ENCODE measurements at regions not wholly inside any gene's neighbourhood (a gene's known extent, or its start where the extent isn't known, plus 50 kb on each side); places are given as distances from the start of the nearest gene placed in this dataset.

GRCh38 chr2:22952656-22953225 lies 432.2 kb upstream of the KLHL29 start:
- no peak for DNase-seq
- H3K4me1 ChIP-seq, result no peaks in the 10 kb centered on the region
- H3K4me3 ChIP-seq, result no peak overlapping the region
- ATAC-seq, result no peak
- no peaks in the 10 kb centered on the region for H3K36me3 ChIP-seq
- TF ChIP-seq POLR2A (IDR thresholded peaks at IDR 0.05), result no peak
- TF ChIP-seq, protein P1, sequence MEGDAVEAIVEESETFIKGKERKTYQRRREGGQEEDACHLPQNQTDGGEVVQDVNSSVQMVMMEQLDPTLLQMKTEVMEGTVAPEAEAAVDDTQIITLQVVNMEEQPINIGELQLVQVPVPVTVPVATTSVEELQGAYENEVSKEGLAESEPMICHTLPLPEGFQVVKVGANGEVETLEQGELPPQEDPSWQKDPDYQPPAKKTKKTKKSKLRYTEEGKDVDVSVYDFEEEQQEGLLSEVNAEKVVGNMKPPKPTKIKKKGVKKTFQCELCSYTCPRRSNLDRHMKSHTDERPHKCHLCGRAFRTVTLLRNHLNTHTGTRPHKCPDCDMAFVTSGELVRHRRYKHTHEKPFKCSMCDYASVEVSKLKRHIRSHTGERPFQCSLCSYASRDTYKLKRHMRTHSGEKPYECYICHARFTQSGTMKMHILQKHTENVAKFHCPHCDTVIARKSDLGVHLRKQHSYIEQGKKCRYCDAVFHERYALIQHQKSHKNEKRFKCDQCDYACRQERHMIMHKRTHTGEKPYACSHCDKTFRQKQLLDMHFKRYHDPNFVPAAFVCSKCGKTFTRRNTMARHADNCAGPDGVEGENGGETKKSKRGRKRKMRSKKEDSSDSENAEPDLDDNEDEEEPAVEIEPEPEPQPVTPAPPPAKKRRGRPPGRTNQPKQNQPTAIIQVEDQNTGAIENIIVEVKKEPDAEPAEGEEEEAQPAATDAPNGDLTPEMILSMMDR (IDR thresholded peaks at IDR 0.05), result no peak
- H3K27me3 ChIP-seq, result peaks cover 0 to 3% (median 0%) of the 10 kb centered on the region in 9 donors
- no peak overlapping the region for H3K27ac ChIP-seq
- intact Hi-C loops (cut with DNase I), result no loop called here
- no peaks in the 10 kb centered on the region for H3K9me3 ChIP-seq
- WGBS, 4 donors, result 76 to 80% (median 78%) methylated on average over 6 of the region's 6 CpGs

DNA sequence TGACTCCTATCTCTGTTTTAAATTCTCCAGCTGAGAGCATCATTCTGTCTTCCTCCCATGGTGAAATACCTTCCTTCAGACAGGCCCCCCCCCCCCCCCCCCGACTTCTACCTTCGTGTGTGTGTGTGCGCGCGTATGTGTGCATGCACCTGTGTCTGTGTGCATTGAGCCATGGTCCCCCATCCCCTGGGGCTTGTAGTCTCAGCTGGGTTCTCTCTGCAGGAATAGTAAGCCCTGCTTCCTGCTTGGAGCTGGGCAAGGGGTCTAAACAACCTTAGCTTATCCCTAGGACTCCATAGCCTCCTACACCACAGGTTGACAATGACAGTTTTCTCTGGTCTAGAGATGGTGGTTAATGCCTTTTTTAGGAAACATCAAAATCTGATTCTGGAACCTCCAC lies 427.5 kb upstream of the KLHL29 start:
- no peak overlapping the region for H3K27ac ChIP-seq
- TF ChIP-seq, protein P1 (IDR thresholded peaks at IDR 0.05), result no peak
- TF ChIP-seq POLR2A (IDR thresholded peaks at IDR 0.05), result no peak
- DNase-seq (no peak), ATAC-seq (no peak)
- intact Hi-C loops (cut with DNase I), result no loop called here
- no peak overlapping the region for H3K4me3 ChIP-seq
- H3K4me1 ChIP-seq, result no peaks in the 10 kb centered on the region
- peaks cover 0 to 3% (median 0%) of the 10 kb centered on the region in 9 donors for H3K27me3 ChIP-seq
- 89 to 94% (median 92%) methylated on average over 5 of the region's 5 CpGs for WGBS, 4 donors
- H3K9me3 ChIP-seq, result no peaks in the 10 kb centered on the region
- no peaks in the 10 kb centered on the region for H3K36me3 ChIP-seq

DNA sequence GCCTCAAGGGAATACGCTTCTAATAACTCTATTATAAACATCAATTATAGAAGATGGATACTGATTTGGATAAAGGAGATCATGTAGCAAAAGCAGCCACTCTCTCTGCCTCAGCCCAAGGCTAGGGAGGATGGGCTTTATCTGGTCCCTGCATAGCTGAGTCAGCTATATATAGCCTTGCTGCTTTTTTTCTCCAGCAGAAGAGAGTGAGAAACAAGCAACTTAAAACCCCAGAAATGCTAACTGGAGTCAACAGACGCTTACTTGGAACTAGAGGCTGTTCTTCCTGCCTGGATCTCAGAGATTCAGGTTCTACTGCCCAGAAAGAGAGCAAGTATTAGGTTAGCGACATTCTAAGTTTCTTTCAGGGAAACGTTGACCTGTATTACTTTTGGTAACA lies 426.7 kb upstream of the KLHL29 start:
- no peak overlapping the region for H3K4me3 ChIP-seq
- no peaks in the 10 kb centered on the region for H3K4me1 ChIP-seq
- no peak overlapping the region for H3K27ac ChIP-seq
- H3K27me3 ChIP-seq, result peaks cover 0 to 3% (median 0%) of the 10 kb centered on the region in 9 donors
- H3K36me3 ChIP-seq, result no peaks in the 10 kb centered on the region
- ATAC-seq, result no peak
- TF ChIP-seq POLR2A (IDR thresholded peaks at IDR 0.05), result no peak
- TF ChIP-seq, protein P1 (IDR thresholded peaks at IDR 0.05), result no peak
- WGBS, 4 donors, result 67 to 73% (median 69%) methylated on average over 4 of the region's 4 CpGs
- no peak for DNase-seq
- no peaks in the 10 kb centered on the region for H3K9me3 ChIP-seq
- intact Hi-C loops (cut with DNase I), result no loop called here

GRCh38 chr2:22967756-22968155 lies 417.2 kb upstream of the KLHL29 start:
- Histone ChIP-seq H3K36me3 (no peaks in the 10 kb centered on the region), H3K4me1 (no peaks in the 10 kb centered on the region), H3K27ac (no peak overlapping the region), H3K27me3 (no peaks in the 10 kb centered on the region), H3K4me3 (no peak overlapping the region), H3K9me3 (peaks cover 0 to 10% (median 0%) of the 10 kb centered on the region in 12 donors)
- 75 to 82% (median 78%) methylated on average over 5 of the region's 5 CpGs for WGBS, 4 donors
- TF ChIP-seq, protein P1 (IDR thresholded peaks at IDR 0.05), result no peak
- TF ChIP-seq POLR2A (IDR thresholded peaks at IDR 0.05), result no peak
- intact Hi-C loops (cut with DNase I), result no loop called here
- ATAC-seq, result no peak
- no peak for DNase-seq

Data from heart left ventricle (tissue), 16 donors.